Ascending aorta (tissue), 2 donors: ENCODE measurements at regions not wholly inside any gene's neighbourhood (a gene's known extent, or its start where the extent isn't known, plus 50 kb on each side); places are given as distances from the start of the nearest gene placed in this dataset.

Experiments
- DNase-seq, 2 donors: peaks; one replicate each; pipeline ENCODE4 v3.0.0-alpha.2; 2019; ENCODE audit warnings: low spot score in 2 of 2
- H3K27ac ChIP-seq, 2 donors: fragments of 200-600 bp; sonication (generic); one replicate each; pipeline ENCODE4 v1.5.1; 2016 to 2017; ENCODE audit warnings: mild to moderate bottlenecking in 1 of 2
- H3K27me3 ChIP-seq: fragments of 200-600 bp; sonication (generic); one replicate; pipeline ENCODE4 v1.5.1; 2017
- H3K36me3 ChIP-seq, 2 donors: fragments of 200-600 bp; sonication (generic); one replicate each; pipeline ENCODE4 v1.5.1; 2016
- H3K4me1 ChIP-seq, 2 donors: fragments of 200-600 bp; sonication (generic); one replicate each; pipeline ENCODE4 v1.5.1; 2016 to 2017; ENCODE audit warnings: mild to moderate bottlenecking in 1 of 2
- H3K4me3 ChIP-seq, 2 donors: fragments of 200-600 bp; sonication (generic); one replicate each; pipeline ENCODE4 v1.5.1; 2016 to 2017; ENCODE audit warnings: mild to moderate bottlenecking in 1 of 2
- H3K9me3 ChIP-seq, 2 donors: fragments of 200-600 bp; sonication (generic); one replicate each; pipeline ENCODE4 v1.5.1; 2016
- intact Hi-C: fragments of 100-400 bp; cut with DNase I; formaldehyde crosslinking; loops from one replicate; pipeline ENCODE4 v1.15.1; 2023
- TF ChIP-seq, protein P1 (sequence below), 3 experiments: fragments of 200-600 bp in 2 of 3; fragments of 450-650 bp in 1 of 3; sonication (generic) in 2 of 3; IDR thresholded peaks; one replicate each; pipeline ENCODE4 v1.5.1; 2016 to 2019; ENCODE audit warnings: antibody characterized with exemption in 3 of 3, mild to moderate bottlenecking in 1 of 3, moderate library complexity in 1 of 3

GRCh38 chr2:147214914-147215313 lies 629.9 kb upstream of the ACVR2A start:
- intact Hi-C loops, result no loop called here
- DNase-seq, result no peak
- H3K36me3 ChIP-seq, result no peaks in the 10 kb centered on the region
- no peaks in the 10 kb centered on the region for H3K27me3 ChIP-seq
- H3K9me3 ChIP-seq, result no peaks in the 10 kb centered on the region
- H3K4me1 ChIP-seq, result no peaks in the 10 kb centered on the region
- TF ChIP-seq, protein P1, sequence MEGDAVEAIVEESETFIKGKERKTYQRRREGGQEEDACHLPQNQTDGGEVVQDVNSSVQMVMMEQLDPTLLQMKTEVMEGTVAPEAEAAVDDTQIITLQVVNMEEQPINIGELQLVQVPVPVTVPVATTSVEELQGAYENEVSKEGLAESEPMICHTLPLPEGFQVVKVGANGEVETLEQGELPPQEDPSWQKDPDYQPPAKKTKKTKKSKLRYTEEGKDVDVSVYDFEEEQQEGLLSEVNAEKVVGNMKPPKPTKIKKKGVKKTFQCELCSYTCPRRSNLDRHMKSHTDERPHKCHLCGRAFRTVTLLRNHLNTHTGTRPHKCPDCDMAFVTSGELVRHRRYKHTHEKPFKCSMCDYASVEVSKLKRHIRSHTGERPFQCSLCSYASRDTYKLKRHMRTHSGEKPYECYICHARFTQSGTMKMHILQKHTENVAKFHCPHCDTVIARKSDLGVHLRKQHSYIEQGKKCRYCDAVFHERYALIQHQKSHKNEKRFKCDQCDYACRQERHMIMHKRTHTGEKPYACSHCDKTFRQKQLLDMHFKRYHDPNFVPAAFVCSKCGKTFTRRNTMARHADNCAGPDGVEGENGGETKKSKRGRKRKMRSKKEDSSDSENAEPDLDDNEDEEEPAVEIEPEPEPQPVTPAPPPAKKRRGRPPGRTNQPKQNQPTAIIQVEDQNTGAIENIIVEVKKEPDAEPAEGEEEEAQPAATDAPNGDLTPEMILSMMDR (IDR thresholded peaks at IDR 0.05), result no peak
- no peak overlapping the region for H3K4me3 ChIP-seq
- no peak overlapping the region for H3K27ac ChIP-seq

- Histone ChIP-seq H3K27ac (no peak overlapping the region), H3K4me1 (no peaks in the 10 kb centered on the region), H3K27me3 (no peaks in the 10 kb centered on the region), H3K4me3 (no peak overlapping the region), H3K36me3 (no peaks in the 10 kb centered on the region), H3K9me3 (no peaks in the 10 kb centered on the region)
- no peak for DNase-seq
- intact Hi-C loops, result no loop called here
- TF ChIP-seq, protein P1 (IDR thresholded peaks at IDR 0.05), result no peak
Measured at GRCh38 chr2:147211484-147211883, 633.3 kb upstream of the ACVR2A start.

GRCh38 chr2:147204102-147204501 lies 640.7 kb upstream of the ACVR2A start:
- H3K27me3 ChIP-seq, result no peaks in the 10 kb centered on the region
- DNase-seq, result no peak
- no peaks in the 10 kb centered on the region for H3K9me3 ChIP-seq
- intact Hi-C loops, result no loop called here
- TF ChIP-seq, protein P1 (IDR thresholded peaks at IDR 0.05), result no peak
- no peak overlapping the region for H3K4me3 ChIP-seq
- H3K36me3 ChIP-seq, result no peaks in the 10 kb centered on the region
- H3K27ac ChIP-seq, result no peak overlapping the region
- no peaks in the 10 kb centered on the region for H3K4me1 ChIP-seq

GRCh38 chr2:147198651-147199171 lies 646.1 kb upstream of the ACVR2A start:
- no peak overlapping the region for H3K27ac ChIP-seq
- TF ChIP-seq, protein P1 (IDR thresholded peaks at IDR 0.05), result no peak
- H3K9me3 ChIP-seq, result no peaks in the 10 kb centered on the region
- H3K4me1 ChIP-seq, result no peaks in the 10 kb centered on the region
- H3K27me3 ChIP-seq, result no peaks in the 10 kb centered on the region
- no peak for DNase-seq
- intact Hi-C loops, result no loop called here
- no peaks in the 10 kb centered on the region for H3K36me3 ChIP-seq
- no peak overlapping the region for H3K4me3 ChIP-seq

- intact Hi-C loops, result no loop called here
- no peaks in the 10 kb centered on the region for H3K36me3 ChIP-seq
- no peak overlapping the region for H3K4me3 ChIP-seq
- no peaks in the 10 kb centered on the region for H3K4me1 ChIP-seq
- TF ChIP-seq, protein P1 (IDR thresholded peaks at IDR 0.05), result no peak
- H3K27ac ChIP-seq, result no peak overlapping the region
- no peaks in the 10 kb centered on the region for H3K27me3 ChIP-seq
- DNase-seq, result no peak
- H3K9me3 ChIP-seq, result no peaks in the 10 kb centered on the region
Measured at GRCh38 chr2:147197754-147198483, 646.9 kb upstream of the ACVR2A start.
